KMS-11 (cell line): ENCODE measurements at regions not wholly inside any gene's neighbourhood (a gene's known extent, or its start where the extent isn't known, plus 50 kb on each side); places are given as distances from the start of the nearest gene placed in this dataset.

ENCODE experiments used
- H2AFZ ChIP-seq: fragments of 200-600 bp; sonication (generic); 2 replicates; pipeline ENCODE4 v1.6.1; 2016; ENCODE audit warnings: antibody characterized with exemption, mixed run types, low read depth
- H3K27ac ChIP-seq: fragments of 200-600 bp; sonication (generic); 2 replicates; pipeline ENCODE4 v1.6.1; 2016; ENCODE audit warnings: mild to moderate bottlenecking, mixed run types
- H3K27me3 ChIP-seq: fragments of 200-600 bp; sonication (generic); 2 replicates; pipeline ENCODE4 v1.6.1; 2017; ENCODE audit warnings: mild to moderate bottlenecking, low read depth, mixed run types, moderate library complexity; ENCODE audit not compliant: insufficient read depth
- H3K36me3 ChIP-seq: fragments of 200-600 bp; sonication (generic); 2 replicates; pipeline ENCODE4 v1.6.1; 2017; ENCODE audit warnings: mild to moderate bottlenecking, mixed run types; ENCODE audit not compliant: insufficient read depth
- H3K4me1 ChIP-seq: fragments of 200-600 bp; sonication (generic); 2 replicates; pipeline ENCODE4 v1.6.1; 2016; ENCODE audit warnings: mild to moderate bottlenecking, low read depth, mixed run types; ENCODE audit not compliant: poor library complexity, severe bottlenecking
- H3K4me2 ChIP-seq: fragments of 200-600 bp; sonication (generic); 2 replicates; pipeline ENCODE4 v1.7.0; 2016; ENCODE audit warnings: mild to moderate bottlenecking, mixed run types
- H3K4me3 ChIP-seq: fragments of 200-600 bp; sonication (generic); IDR thresholded peaks from 2 replicates; pipeline ENCODE4 v1.6.1; 2017; ENCODE audit warnings: low read depth, low read length, mixed read lengths; ENCODE audit not compliant: insufficient read depth
- H3K79me2 ChIP-seq: fragments of 200-600 bp; sonication (generic); 2 replicates; pipeline ENCODE4 v1.6.1; 2016; ENCODE audit warnings: low read depth, mixed run types; ENCODE audit not compliant: insufficient read depth
- H3K9ac ChIP-seq: fragments of 200-600 bp; sonication (generic); 2 replicates; pipeline ENCODE4 v1.6.1; 2016; ENCODE audit warnings: mild to moderate bottlenecking, mixed run types
- H4K20me1 ChIP-seq: fragments of 200-600 bp; sonication (generic); 2 replicates; pipeline ENCODE4 v1.6.1; 2016; ENCODE audit warnings: mild to moderate bottlenecking, mixed run types; ENCODE audit not compliant: insufficient read depth
- TF ChIP-seq, protein P1 (sequence below): fragments of 200-600 bp; sonication (generic); conservative IDR thresholded peaks from 2 replicates; pipeline ENCODE4 v1.6.1; 2017; ENCODE audit warnings: low read depth, mild to moderate bottlenecking, antibody characterized with exemption, low read length, moderate library complexity, mixed read lengths

DNA sequence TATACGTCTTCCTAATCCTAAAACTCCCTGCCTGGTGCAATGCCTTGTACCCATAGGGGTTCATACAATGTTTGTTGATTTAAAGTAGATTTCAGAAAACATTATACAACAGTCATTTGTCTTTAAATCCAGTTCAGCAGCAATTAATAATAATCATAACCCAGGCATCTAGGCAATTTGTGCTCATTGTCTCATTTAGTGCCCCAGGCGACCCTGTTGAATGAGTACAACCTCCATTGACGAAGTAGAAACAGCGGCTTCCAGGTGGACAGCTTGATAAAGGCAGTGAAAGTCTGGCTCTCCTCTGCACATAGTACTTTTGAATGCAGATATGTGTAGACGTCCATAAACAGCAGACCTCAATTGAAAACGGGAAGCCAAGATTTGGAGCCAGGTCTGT is 82.9 kb upstream of the CPM start:
- no peak overlapping the region for H3K4me2 ChIP-seq
- H4K20me1 ChIP-seq: no peaks in the 10 kb centered on the region
- H3K36me3 ChIP-seq: no peaks in the 10 kb centered on the region
- no peaks in the 10 kb centered on the region for H3K27me3 ChIP-seq
- H3K4me1 ChIP-seq: no peaks in the 10 kb centered on the region
- no peak overlapping the region for H3K27ac ChIP-seq
- TF ChIP-seq, protein P1, sequence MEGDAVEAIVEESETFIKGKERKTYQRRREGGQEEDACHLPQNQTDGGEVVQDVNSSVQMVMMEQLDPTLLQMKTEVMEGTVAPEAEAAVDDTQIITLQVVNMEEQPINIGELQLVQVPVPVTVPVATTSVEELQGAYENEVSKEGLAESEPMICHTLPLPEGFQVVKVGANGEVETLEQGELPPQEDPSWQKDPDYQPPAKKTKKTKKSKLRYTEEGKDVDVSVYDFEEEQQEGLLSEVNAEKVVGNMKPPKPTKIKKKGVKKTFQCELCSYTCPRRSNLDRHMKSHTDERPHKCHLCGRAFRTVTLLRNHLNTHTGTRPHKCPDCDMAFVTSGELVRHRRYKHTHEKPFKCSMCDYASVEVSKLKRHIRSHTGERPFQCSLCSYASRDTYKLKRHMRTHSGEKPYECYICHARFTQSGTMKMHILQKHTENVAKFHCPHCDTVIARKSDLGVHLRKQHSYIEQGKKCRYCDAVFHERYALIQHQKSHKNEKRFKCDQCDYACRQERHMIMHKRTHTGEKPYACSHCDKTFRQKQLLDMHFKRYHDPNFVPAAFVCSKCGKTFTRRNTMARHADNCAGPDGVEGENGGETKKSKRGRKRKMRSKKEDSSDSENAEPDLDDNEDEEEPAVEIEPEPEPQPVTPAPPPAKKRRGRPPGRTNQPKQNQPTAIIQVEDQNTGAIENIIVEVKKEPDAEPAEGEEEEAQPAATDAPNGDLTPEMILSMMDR: no peak
- H3K9ac ChIP-seq: no peak overlapping the region
- H3K4me3 ChIP-seq: no peak overlapping the region
- no peak overlapping the region for H2AFZ ChIP-seq
- H3K79me2 ChIP-seq: no peaks in the 10 kb centered on the region

DNA sequence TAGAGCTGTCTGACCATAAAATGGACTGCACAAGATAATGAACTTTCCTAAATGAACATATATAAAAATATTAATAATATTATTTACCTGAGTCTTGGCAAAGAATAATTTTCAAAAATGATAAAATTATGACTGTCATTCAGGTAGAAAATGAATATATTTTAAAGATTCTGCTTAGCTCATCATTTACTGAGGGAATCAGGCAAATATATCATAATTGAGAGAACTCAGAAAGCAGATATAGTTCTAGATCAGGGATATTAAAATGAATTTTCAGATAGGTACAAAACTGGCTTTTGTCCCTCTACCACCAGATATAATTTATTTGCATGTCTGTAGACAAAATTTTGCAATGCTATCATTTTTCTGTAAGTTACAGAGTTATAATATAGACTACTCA is 86.1 kb upstream of the CPM start:
- Histone ChIP-seq H3K4me2 (no peak overlapping the region), H4K20me1 (no peaks in the 10 kb centered on the region), H3K27me3 (no peaks in the 10 kb centered on the region), H3K4me3 (no peak overlapping the region), H3K36me3 (no peaks in the 10 kb centered on the region), H3K9ac (no peak overlapping the region), H3K27ac (no peak overlapping the region), H3K79me2 (no peaks in the 10 kb centered on the region), H3K4me1 (no peaks in the 10 kb centered on the region), H2AFZ (no peak overlapping the region)
- TF ChIP-seq, protein P1: no peak

DNA sequence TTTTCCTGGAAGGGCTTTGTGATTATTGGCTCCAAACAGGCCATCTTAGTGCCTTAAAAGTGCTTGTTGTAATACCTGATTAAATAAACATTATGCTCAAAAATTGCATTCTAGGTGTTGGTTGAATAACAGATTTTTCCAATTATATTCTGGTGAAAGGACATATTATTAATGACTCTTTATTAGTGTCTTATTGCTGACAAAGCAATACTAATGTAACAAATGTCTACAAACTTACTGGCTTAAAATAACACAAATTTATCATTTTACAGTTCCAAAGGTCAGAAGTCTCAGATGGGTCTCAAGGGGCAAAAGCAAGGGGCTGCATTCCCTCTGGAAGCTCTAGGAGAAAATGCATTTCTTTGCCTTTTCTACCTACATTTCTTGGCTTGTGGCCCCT is 86.9 kb upstream of the CPM start:
- Histone ChIP-seq H3K79me2 (no peaks in the 10 kb centered on the region), H3K4me2 (no peak overlapping the region), H3K27ac (no peak overlapping the region), H3K4me1 (no peaks in the 10 kb centered on the region), H2AFZ (no peak overlapping the region), H4K20me1 (no peaks in the 10 kb centered on the region), H3K9ac (no peak overlapping the region), H3K27me3 (no peaks in the 10 kb centered on the region), H3K36me3 (no peaks in the 10 kb centered on the region), H3K4me3 (no peak overlapping the region)
- TF ChIP-seq, protein P1: no peak

DNA sequence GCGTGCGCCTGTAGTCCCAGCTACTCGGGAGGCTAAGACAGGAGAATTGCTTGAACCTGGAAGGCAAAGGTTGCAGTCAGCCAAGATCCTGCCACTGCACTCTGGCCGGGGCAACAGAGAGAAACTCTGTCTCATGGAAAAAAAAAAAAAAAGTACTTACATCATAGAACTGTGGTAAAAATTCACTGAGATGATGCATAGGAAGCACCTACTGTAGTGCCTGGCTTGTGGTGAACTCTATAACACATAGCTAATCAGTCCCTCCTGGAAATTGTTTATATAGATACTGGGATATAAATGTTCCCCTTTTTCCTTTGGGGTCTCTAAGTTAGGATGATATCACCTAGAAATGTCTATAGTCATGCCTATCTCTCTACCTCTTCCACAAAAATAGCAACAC is 89.7 kb upstream of the CPM start:
- Histone ChIP-seq H3K4me1 (no peaks in the 10 kb centered on the region), H3K4me2 (no peak overlapping the region), H3K36me3 (no peaks in the 10 kb centered on the region), H3K4me3 (no peak overlapping the region), H3K9ac (no peak overlapping the region), H4K20me1 (no peaks in the 10 kb centered on the region), H2AFZ (no peak overlapping the region), H3K27ac (no peak overlapping the region), H3K27me3 (no peaks in the 10 kb centered on the region), H3K79me2 (no peaks in the 10 kb centered on the region)
- TF ChIP-seq, protein P1: no peak

DNA sequence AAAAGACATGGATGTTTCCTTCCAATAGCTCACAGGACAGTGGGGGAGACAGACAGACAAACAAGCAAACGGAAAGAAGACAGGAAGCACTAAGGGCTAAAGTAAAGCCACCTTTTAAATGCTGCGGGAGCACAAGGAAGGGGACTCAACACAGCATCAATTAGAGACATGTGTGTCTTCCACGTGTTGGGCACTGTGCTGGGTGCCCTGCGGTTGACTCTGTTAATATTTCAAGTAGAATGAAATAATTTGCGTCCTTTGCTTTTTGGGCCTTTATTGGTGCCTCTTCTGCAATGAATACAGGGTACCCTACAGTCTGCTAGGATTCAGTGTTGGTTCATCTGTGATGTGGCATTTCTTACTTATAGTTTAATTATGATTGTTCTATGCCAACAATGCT is 90.9 kb upstream of the CPM start:
- Histone ChIP-seq H2AFZ (no peak overlapping the region), H3K4me2 (no peak overlapping the region), H3K27ac (no peak overlapping the region)

More for the DNA sequence above, 90.9 kb upstream of the CPM start:
- no peak overlapping the region for H3K9ac ChIP-seq
- no peaks in the 10 kb centered on the region for H3K36me3 ChIP-seq
- H3K4me3 ChIP-seq: no peak overlapping the region
- H3K27me3 ChIP-seq: no peaks in the 10 kb centered on the region
- H4K20me1 ChIP-seq: no peaks in the 10 kb centered on the region
- no peaks in the 10 kb centered on the region for H3K79me2 ChIP-seq
- H3K4me1 ChIP-seq: no peaks in the 10 kb centered on the region
- TF ChIP-seq, protein P1: no peak
